Kidney (tissue), 13 donors: ENCODE measurements at regions not wholly inside any gene's neighbourhood (a gene's known extent, or its start where the extent isn't known, plus 50 kb on each side); places are given as distances from the start of the nearest gene placed in this dataset.

Experiments used
- DNase-seq, 5 donors: peaks; one replicate each; pipeline ENCODE4 v3.0.0-alpha.2; 2013 to 2020
- FAIRE-seq: peaks from 2 replicates; lab custom pipeline; 2012; peaks lifted over from hg19 to GRCh38; lab: Jason Lieb, UNC
- H3K27ac ChIP-seq, 2 donors: one replicate each; pipeline ENCODE4 v1.7.0; 2013; ENCODE audit warnings: low read depth in 2 of 2, low read length in 2 of 2, inconsistent platforms in 1 of 2
- H3K27me3 ChIP-seq: one replicate; pipeline ENCODE4 v1.7.1; 2013; ENCODE audit warnings: low read length, inconsistent platforms; ENCODE audit not compliant: control insufficient read depth, insufficient read depth
- H3K36me3 ChIP-seq, 3 donors: one replicate each; pipeline versions ENCODE4 v1.7.0 to v1.7.1; 2013; ENCODE audit warnings: low read length in 3 of 3, control low read depth in 1 of 3, inconsistent platforms in 1 of 3; ENCODE audit not compliant: insufficient read depth in 3 of 3, control insufficient read depth in 2 of 3
- H3K4me1 ChIP-seq, 3 donors: one replicate each; pipeline versions ENCODE4 v1.7.0 to v1.7.1; 2013; ENCODE audit warnings: low read length in 3 of 3, inconsistent platforms in 1 of 3, low read depth in 1 of 3; ENCODE audit not compliant: control insufficient read depth in 2 of 3, insufficient read depth in 2 of 3
- H3K4me3 ChIP-seq, 3 donors: one replicate each; pipeline versions ENCODE4 v1.7.0 to v1.8.1; 2013; ENCODE audit warnings: low read length in 3 of 3, control low read depth in 1 of 3, inconsistent platforms in 1 of 3
- H3K9ac ChIP-seq, 3 donors: one replicate each; pipeline versions ENCODE4 v1.7.0 to v1.7.1; 2013; ENCODE audit warnings: low read length in 3 of 3, control low read depth in 1 of 3, inconsistent platforms in 1 of 3
- H3K9me3 ChIP-seq, 3 donors: one replicate each; pipeline versions ENCODE4 v1.7.0 to v1.7.1; 2013; ENCODE audit warnings: low read length in 3 of 3, control low read depth in 1 of 3, inconsistent platforms in 1 of 3; ENCODE audit not compliant: control insufficient read depth in 2 of 3, insufficient read depth in 1 of 3
- intact Hi-C: fragments of 100-400 bp; cut with DNase I; formaldehyde crosslinking; loops from one replicate; pipeline ENCODE4 v1.11.1; 2022
- TF ChIP-seq, protein P1 (sequence below): IDR thresholded peaks from 3 replicates; pipeline ENCODE4 v1.5.1; 2012; ENCODE audit warnings: mild to moderate bottlenecking, moderate library complexity, borderline replicate concordance; ENCODE audit not compliant: insufficient read depth; ENCODE audit errors: extremely low read depth
- donor health status: control.
- donor health status: control.
- donor health status: control.
- donor health status: control.
- donor health status: control.
- donor health status: DM: yes; HTN: yes; CAD: no.
- donor health status: Normal renal cell carcinoma (clear cell type).

DNA sequence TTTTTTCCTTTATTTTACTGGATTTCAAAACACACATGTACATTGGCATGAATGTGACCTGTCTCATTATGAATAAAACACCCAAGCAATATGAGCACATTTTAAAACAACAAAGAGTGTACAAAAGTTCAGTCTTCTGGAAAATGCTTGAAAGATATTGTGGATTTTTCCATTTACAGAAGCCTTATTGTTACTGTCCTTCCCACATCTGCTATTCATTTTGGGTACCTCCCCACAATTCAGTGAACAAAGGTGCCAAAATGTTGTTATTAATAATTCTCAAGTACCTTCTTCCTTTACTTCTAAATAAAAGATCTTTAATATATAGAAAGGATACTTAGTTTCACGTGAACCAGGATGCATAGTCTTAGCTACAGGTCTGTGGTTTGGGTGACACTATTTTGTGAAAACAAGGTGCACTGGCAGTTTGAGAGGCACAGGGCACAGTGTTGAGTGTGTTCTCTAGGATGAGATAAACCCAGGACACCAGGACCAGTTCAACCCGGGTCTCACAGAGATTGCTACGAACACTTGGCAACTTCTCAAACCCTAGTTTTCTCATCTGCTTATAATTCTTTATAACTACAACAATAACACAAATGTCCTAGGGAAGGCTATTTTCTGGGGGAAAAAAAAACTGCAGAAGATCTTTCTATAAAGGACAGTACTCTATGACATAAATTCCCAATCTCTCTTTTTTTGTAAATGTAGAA is 84.5 kb upstream of the GALNT5 start:
- H3K9ac ChIP-seq: no peak overlapping the region

GRCh38 chr2:157173740-157174184 is 83.7 kb upstream of the GALNT5 start:
- no peak for DNase-seq
- Histone ChIP-seq H3K27me3 (no peaks in the 10 kb centered on the region), H3K4me3 (no peak overlapping the region), H3K36me3 (no peaks in the 10 kb centered on the region), H3K9me3 (no peaks in the 10 kb centered on the region), H3K4me1 (no peaks in the 10 kb centered on the region), H3K27ac (no peak overlapping the region), H3K9ac (no peak overlapping the region)
- TF ChIP-seq, protein P1, sequence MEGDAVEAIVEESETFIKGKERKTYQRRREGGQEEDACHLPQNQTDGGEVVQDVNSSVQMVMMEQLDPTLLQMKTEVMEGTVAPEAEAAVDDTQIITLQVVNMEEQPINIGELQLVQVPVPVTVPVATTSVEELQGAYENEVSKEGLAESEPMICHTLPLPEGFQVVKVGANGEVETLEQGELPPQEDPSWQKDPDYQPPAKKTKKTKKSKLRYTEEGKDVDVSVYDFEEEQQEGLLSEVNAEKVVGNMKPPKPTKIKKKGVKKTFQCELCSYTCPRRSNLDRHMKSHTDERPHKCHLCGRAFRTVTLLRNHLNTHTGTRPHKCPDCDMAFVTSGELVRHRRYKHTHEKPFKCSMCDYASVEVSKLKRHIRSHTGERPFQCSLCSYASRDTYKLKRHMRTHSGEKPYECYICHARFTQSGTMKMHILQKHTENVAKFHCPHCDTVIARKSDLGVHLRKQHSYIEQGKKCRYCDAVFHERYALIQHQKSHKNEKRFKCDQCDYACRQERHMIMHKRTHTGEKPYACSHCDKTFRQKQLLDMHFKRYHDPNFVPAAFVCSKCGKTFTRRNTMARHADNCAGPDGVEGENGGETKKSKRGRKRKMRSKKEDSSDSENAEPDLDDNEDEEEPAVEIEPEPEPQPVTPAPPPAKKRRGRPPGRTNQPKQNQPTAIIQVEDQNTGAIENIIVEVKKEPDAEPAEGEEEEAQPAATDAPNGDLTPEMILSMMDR: no peak
- FAIRE-seq: no peak
- intact Hi-C loops: no loop called here

More for the DNA sequence above, 84.5 kb upstream of the GALNT5 start:
- Histone ChIP-seq H3K4me1 (no peaks in the 10 kb centered on the region), H3K9me3 (no peaks in the 10 kb centered on the region), H3K27ac (no peak overlapping the region), H3K4me3 (no peak overlapping the region), H3K36me3 (no peaks in the 10 kb centered on the region), H3K27me3 (no peaks in the 10 kb centered on the region)
- DNase-seq (no peak), FAIRE-seq (no peak)
- intact Hi-C loops: no loop called here
- TF ChIP-seq, protein P1: no peak

DNA sequence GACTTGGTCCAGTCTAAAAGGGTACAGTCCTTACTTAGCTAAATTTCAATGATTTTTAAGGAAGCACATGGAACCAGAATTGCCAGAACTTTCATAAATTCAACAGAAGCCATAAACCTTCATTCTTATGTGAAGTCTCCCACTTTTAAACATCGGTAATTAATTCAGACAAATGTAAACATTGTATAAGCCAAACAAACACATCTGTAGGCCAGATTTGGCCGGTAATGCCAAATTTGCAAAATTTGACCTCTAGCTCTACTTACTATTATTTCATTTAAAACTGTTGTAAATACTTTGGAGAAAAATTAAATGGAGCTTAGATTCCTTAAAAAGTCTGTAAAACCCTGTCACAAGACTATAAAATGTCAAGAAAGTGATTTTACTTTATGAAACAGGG is 83.2 kb upstream of the GALNT5 start:
- intact Hi-C loops: no loop called here
- no peak overlapping the region for H3K27ac ChIP-seq
- H3K27me3 ChIP-seq: no peaks in the 10 kb centered on the region
- no peak overlapping the region for H3K9ac ChIP-seq
- FAIRE-seq (no peak), DNase-seq (no peak)
- no peaks in the 10 kb centered on the region for H3K9me3 ChIP-seq
- H3K4me3 ChIP-seq: no peak overlapping the region
- no peaks in the 10 kb centered on the region for H3K36me3 ChIP-seq
- H3K4me1 ChIP-seq: no peaks in the 10 kb centered on the region
- TF ChIP-seq, protein P1: no peak
